ENCODE measurements at regions not wholly inside any gene's neighbourhood (a gene's known extent, or its start where the extent isn't known, plus 50 kb on each side); places are given as distances from the start of the nearest gene placed in this dataset.

GRCh38 chr10:29756451-29756850 lies 121.7 kb upstream of the SVIL start:
- no peak overlapping the region for H3K4me3 ChIP-seq (ENCODE audit: low read depth, low read length)
- Mint-ChIP-seq H3K36me3 (ENCODE audit: insufficient read depth, unreplicated experiment) (no peaks in the 10 kb centered on the region), H3K27ac (ENCODE audit: unreplicated experiment) (no peak overlapping the region), H3K9me3 (ENCODE audit: unreplicated experiment) (no peaks in the 10 kb centered on the region), H3K4me1 (ENCODE audit: low read depth, unreplicated experiment) (peaks cover 12% of the 10 kb centered on the region), H3K4me3 (ENCODE audit: unreplicated experiment) (no peak overlapping the region), H3K27me3 (ENCODE audit: insufficient read depth, unreplicated experiment) (no peaks in the 10 kb centered on the region)
- CTCF ChIA-PET, result no interaction called here
- H3K27me3 ChIP-seq (replicated peaks; ENCODE audit: control insufficient read depth, insufficient read depth, low read length), result no peaks in the 10 kb centered on the region
- intact Hi-C loops (cut with micrococcal nuclease; ENCODE audit: unreplicated experiment), result no loop called here
- peaks cover 6% of the 10 kb centered on the region; the same call in 1 of the 2 replicates for H3K4me1 ChIP-seq
- BruUV-seq (replicated peaks), result no TSS peak
- no peaks in the 10 kb centered on the region for H3K9me3 ChIP-seq
- no peaks in the 10 kb centered on the region for H3K36me3 ChIP-seq (ENCODE audit: control insufficient read depth, insufficient read depth, low read length)
- no peak for TF ChIP-seq CTCF (IDR thresholded peaks at IDR 0.05; ENCODE audit: insufficient read depth in 1 of 2, low read depth in 1 of 2, low read length in 1 of 2, severe bottlenecking in 1 of 2, unreplicated experiment in 1 of 2)
- POLR2A ChIA-PET, result no interaction called here
- DNase-seq, result no peak

DNA sequence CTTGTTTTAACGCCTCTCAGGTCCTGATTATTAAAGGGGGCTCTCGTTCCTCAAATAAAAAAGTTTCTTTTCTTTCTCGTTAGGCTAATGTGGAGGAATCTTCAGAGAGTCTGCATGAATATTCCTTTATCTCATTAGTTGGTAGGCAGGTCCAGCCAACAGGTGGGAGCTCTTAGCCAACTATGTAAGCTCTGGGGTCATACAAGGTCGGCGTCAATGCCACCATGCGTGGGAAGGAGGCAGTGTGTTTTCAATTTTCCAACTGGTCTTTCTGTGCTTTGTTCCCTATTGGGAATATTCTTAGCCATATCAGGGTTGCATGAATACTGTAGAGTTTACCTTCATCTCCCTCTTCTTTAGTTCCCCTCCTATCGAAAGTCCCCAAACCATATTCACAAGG lies 118.5 kb upstream of the SVIL start:
- Histone ChIP-seq H3K9me3 (no peaks in the 10 kb centered on the region), H3K27me3 (replicated peaks; ENCODE audit: control insufficient read depth, insufficient read depth, low read length) (no peaks in the 10 kb centered on the region), H3K4me1 (peaks cover 2% of the 10 kb centered on the region; the same call in 1 of the 2 replicates), H3K36me3 (ENCODE audit: control insufficient read depth, insufficient read depth, low read length) (no peaks in the 10 kb centered on the region), H3K4me3 (ENCODE audit: low read depth, low read length) (no peak overlapping the region)
- Mint-ChIP-seq H3K9me3 (ENCODE audit: unreplicated experiment) (no peaks in the 10 kb centered on the region), H3K27ac (ENCODE audit: unreplicated experiment) (no peak overlapping the region), H3K36me3 (ENCODE audit: insufficient read depth, unreplicated experiment) (no peaks in the 10 kb centered on the region), H3K4me3 (ENCODE audit: unreplicated experiment) (no peak overlapping the region), H3K4me1 (ENCODE audit: low read depth, unreplicated experiment) (peaks cover 4% of the 10 kb centered on the region), H3K27me3 (ENCODE audit: insufficient read depth, unreplicated experiment) (no peaks in the 10 kb centered on the region)
- no peak for DNase-seq
- POLR2A ChIA-PET, result no interaction called here
- BruUV-seq (replicated peaks), result no TSS peak
- no peak for TF ChIP-seq CTCF (IDR thresholded peaks at IDR 0.05; ENCODE audit: insufficient read depth in 1 of 2, low read depth in 1 of 2, low read length in 1 of 2, severe bottlenecking in 1 of 2, unreplicated experiment in 1 of 2)
- intact Hi-C loops (cut with micrococcal nuclease; ENCODE audit: unreplicated experiment), result no loop called here
- CTCF ChIA-PET, result no interaction called here

DNA sequence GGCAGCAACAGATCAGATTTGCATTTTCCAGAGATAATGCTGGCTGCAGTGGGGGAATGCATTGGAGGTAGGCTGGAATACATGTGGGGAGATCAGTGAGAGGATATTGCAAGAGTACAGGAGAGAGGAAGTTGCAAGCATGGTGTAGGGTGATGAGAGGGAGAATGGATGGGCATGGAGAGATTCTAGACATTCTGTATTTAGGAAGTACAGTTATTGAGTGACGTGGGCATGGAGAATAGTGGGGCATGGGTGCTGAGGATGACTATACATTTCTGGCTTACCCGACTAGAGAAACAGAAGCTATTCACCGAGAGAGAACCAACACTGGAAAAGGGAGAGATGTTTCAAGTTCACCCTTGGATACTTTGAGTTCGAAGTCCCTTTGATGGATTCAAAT lies 116.9 kb upstream of the SVIL start:
- intact Hi-C loops (cut with micrococcal nuclease; ENCODE audit: unreplicated experiment), result no loop called here
- H3K4me1 Mint-ChIP-seq (ENCODE audit: low read depth, unreplicated experiment), result no peaks in the 10 kb centered on the region
- no peaks in the 10 kb centered on the region for H3K4me1 ChIP-seq
- ChIA-PET POLR2A (no interaction called here), CTCF (no interaction called here)
- H3K27ac Mint-ChIP-seq (ENCODE audit: unreplicated experiment), result no peak overlapping the region
- H3K9me3 Mint-ChIP-seq (ENCODE audit: unreplicated experiment), result no peaks in the 10 kb centered on the region
- no peak for TF ChIP-seq CTCF (IDR thresholded peaks at IDR 0.05; ENCODE audit: insufficient read depth in 1 of 2, low read depth in 1 of 2, low read length in 1 of 2, severe bottlenecking in 1 of 2, unreplicated experiment in 1 of 2)
- H3K4me3 ChIP-seq (ENCODE audit: low read depth, low read length), result no peak overlapping the region
- no peak overlapping the region for H3K4me3 Mint-ChIP-seq (ENCODE audit: unreplicated experiment)
- H3K36me3 ChIP-seq (ENCODE audit: control insufficient read depth, insufficient read depth, low read length), result no peaks in the 10 kb centered on the region
- no peak for DNase-seq
- H3K27me3 ChIP-seq (replicated peaks; ENCODE audit: control insufficient read depth, insufficient read depth, low read length), result no peaks in the 10 kb centered on the region
- no peaks in the 10 kb centered on the region for H3K36me3 Mint-ChIP-seq (ENCODE audit: insufficient read depth, unreplicated experiment)
- no peaks in the 10 kb centered on the region for H3K9me3 ChIP-seq
- BruUV-seq (replicated peaks), result no TSS peak
- H3K27me3 Mint-ChIP-seq (ENCODE audit: insufficient read depth, unreplicated experiment), result no peaks in the 10 kb centered on the region

Data from Caco-2 (cell line).